Endothelial cell of umbilical vein (primary cell): ENCODE measurements at regions not wholly inside any gene's neighbourhood (a gene's known extent, or its start where the extent isn't known, plus 50 kb on each side); places are given as distances from the start of the nearest gene placed in this dataset.

Experiments used
- BruUV-seq: library from RNA; stranded (reverse); fragments of 400-500 nt; replicated peaks from 2 replicates; lab custom pipeline; 2021; lab: Mats Ljungman, UMichigan
- CTCF ChIA-PET: fragments of 300-600, 350-600 bp; sonication (Branson Sonifier 250); formaldehyde crosslinking; loops from one replicate; lab custom pipeline; 2021; ENCODE audit warnings: antibody characterized with exemption, inconsistent platforms; lab: Charles Lee
- POLR2A ChIA-PET: fragments of 300-600, 350-600 bp; sonication (Branson Sonifier 250); formaldehyde crosslinking; loops from one replicate; lab custom pipeline; 2021; ENCODE audit warnings: antibody characterized with exemption, inconsistent platforms; lab: Charles Lee
- DNase-seq: peaks from one replicate; pipeline ENCODE4 v3.0.0-alpha.2; 2011; ENCODE audit warnings: low read depth, low spot score
- FAIRE-seq: peaks from 2 replicates; lab custom pipeline; 2011; peaks lifted over from hg19 to GRCh38; lab: Jason Lieb, UNC
- H2AFZ ChIP-seq: 2 replicates; pipeline ENCODE4 v1.6.0; 2012; ENCODE audit warnings: low read depth, low read length, control low read depth, inconsistent platforms
- H3K27ac ChIP-seq: 2 replicates; pipeline ENCODE4 v1.5.1; 2011; ENCODE audit warnings: low read depth, mild to moderate bottlenecking, control low read depth, low read length, moderate library complexity; ENCODE audit not compliant: insufficient read depth
- H3K27me3 ChIP-seq, 2 experiments: 2 replicates each; pipeline versions ENCODE4 v1.6.0 to v1.6.1; 2011; ENCODE audit warnings: low read length in 2 of 2, mixed read lengths in 1 of 2; ENCODE audit not compliant: control insufficient read depth in 2 of 2, insufficient read depth in 2 of 2
- H3K36me3 ChIP-seq, 2 experiments: 2 replicates in 1 of 2; 3 replicates in 1 of 2; pipeline ENCODE4 v1.5.1; 2011; ENCODE audit warnings: low read length in 2 of 2, mild to moderate bottlenecking in 1 of 2, moderate library complexity in 1 of 2; ENCODE audit not compliant: control insufficient read depth in 2 of 2, insufficient read depth in 2 of 2; ENCODE audit errors: extremely low read depth in 1 of 2
- H3K4me1 ChIP-seq: 3 replicates; pipeline ENCODE4 v1.5.1; 2011; ENCODE audit warnings: mild to moderate bottlenecking, low read length; ENCODE audit not compliant: control insufficient read depth, insufficient read depth; ENCODE audit errors: extremely low read depth
- H3K4me2 ChIP-seq: 2 replicates; pipeline ENCODE4 v1.6.1; 2011; ENCODE audit warnings: low read length, control low read depth, mixed read lengths; ENCODE audit not compliant: insufficient read depth
- H3K4me3 ChIP-seq, 3 experiments: fragments of 200-600 bp in 1 of 3; sonication (generic), shearing (Covaris generic) in 1 of 3; replicated peaks in 1 of 3; 2 replicates each; pipeline ENCODE4 v1.5.1; 2011 to 2016; ENCODE audit warnings: control low read depth in 3 of 3, low read length in 3 of 3, mild to moderate bottlenecking in 2 of 3, inconsistent platforms in 1 of 3, low read depth in 1 of 3, moderate library complexity in 1 of 3; ENCODE audit not compliant: insufficient read depth in 1 of 3
- H3K79me2 ChIP-seq: 2 replicates; pipeline ENCODE4 v1.6.0; 2012; ENCODE audit warnings: low read length, inconsistent platforms; ENCODE audit not compliant: control insufficient read depth, insufficient read depth
- H3K9ac ChIP-seq: replicated peaks from 2 replicates; pipeline ENCODE3; 2011; ENCODE audit warnings: low read length, control low read depth; ENCODE audit not compliant: insufficient read depth; ENCODE audit errors: extremely low read depth
- H3K9me1 ChIP-seq: replicated peaks from 3 replicates; pipeline ENCODE4 v1.6.0; 2011; ENCODE audit warnings: mild to moderate bottlenecking, low read length; ENCODE audit not compliant: control insufficient read depth, insufficient read depth; ENCODE audit errors: extremely low read depth
- H3K9me3 ChIP-seq: replicated peaks from 2 replicates; pipeline ENCODE4 v1.5.1; 2012; ENCODE audit warnings: low read length, inconsistent platforms; ENCODE audit not compliant: control insufficient read depth, insufficient read depth
- H4K20me1 ChIP-seq: replicated peaks from 2 replicates; pipeline ENCODE3; 2011; ENCODE audit warnings: mild to moderate bottlenecking, low read length; ENCODE audit not compliant: control insufficient read depth, insufficient read depth; ENCODE audit errors: extremely low read depth
- EZH2 ChIP-seq: IDR thresholded peaks from 2 replicates; pipeline ENCODE4 v1.6.1; 2012; ENCODE audit warnings: borderline replicate concordance, low read depth, mild to moderate bottlenecking, moderate library complexity, low read length, inconsistent platforms; ENCODE audit not compliant: severe bottlenecking
- FOS ChIP-seq: IDR thresholded peaks from 2 replicates; pipeline ENCODE4 v1.6.1; 2011; ENCODE audit warnings: mild to moderate bottlenecking, low read length, moderate library complexity, borderline replicate concordance; ENCODE audit not compliant: insufficient read depth
- JUN ChIP-seq: IDR thresholded peaks from 2 replicates; pipeline ENCODE4 v1.6.1; 2011; ENCODE audit warnings: borderline replicate concordance, low read depth; ENCODE audit not compliant: insufficient read length, insufficient read depth
- MAX ChIP-seq: IDR thresholded peaks from 2 replicates; pipeline ENCODE4 v1.6.1; 2011; ENCODE audit not compliant: insufficient read depth, insufficient read length
- MYC ChIP-seq: IDR thresholded peaks from one replicate; pipeline ENCODE4 v1.6.1; 2011; ENCODE audit warnings: mild to moderate bottlenecking, low read depth, low read length
- POLR2A ChIP-seq: IDR thresholded peaks from 2 replicates; pipeline ENCODE4 v1.6.1; 2012; ENCODE audit warnings: low read depth, mild to moderate bottlenecking, control low read depth, low read length
- POLR2AphosphoS5 ChIP-seq: IDR thresholded peaks from 2 replicates; pipeline ENCODE4 v1.6.1; 2012; ENCODE audit warnings: low read depth, mild to moderate bottlenecking, control low read depth, low read length, moderate library complexity; ENCODE audit not compliant: insufficient read depth
- dilution Hi-C: fragments of 300-500 bp; cut with MboI; formaldehyde crosslinking; loops from one replicate; pipeline ENCODE4 v1.15.0; 2019; ENCODE audit warnings: low sequenced_read_pairs; ENCODE audit not compliant: extremely low pct_ligation_motif_present
- intact Hi-C: fragments of 100-400 bp; cut with micrococcal nuclease; formaldehyde crosslinking; loops from one replicate; pipeline ENCODE4 v1.10.0; 2022
- TF ChIP-seq, protein P1 (sequence below), 2 donors: IDR thresholded peaks; 1 replicate in 1 of 2; 2 replicates in 1 of 2; pipeline ENCODE4 v1.5.1; 2011; ENCODE audit warnings: low read length in 2 of 2, mild to moderate bottlenecking in 2 of 2, moderate library complexity in 2 of 2, control low read depth in 1 of 2, inconsistent platforms in 1 of 2, low read depth in 1 of 2; ENCODE audit not compliant: insufficient read depth in 1 of 2; ENCODE audit errors: extremely low read depth in 1 of 2

DNA sequence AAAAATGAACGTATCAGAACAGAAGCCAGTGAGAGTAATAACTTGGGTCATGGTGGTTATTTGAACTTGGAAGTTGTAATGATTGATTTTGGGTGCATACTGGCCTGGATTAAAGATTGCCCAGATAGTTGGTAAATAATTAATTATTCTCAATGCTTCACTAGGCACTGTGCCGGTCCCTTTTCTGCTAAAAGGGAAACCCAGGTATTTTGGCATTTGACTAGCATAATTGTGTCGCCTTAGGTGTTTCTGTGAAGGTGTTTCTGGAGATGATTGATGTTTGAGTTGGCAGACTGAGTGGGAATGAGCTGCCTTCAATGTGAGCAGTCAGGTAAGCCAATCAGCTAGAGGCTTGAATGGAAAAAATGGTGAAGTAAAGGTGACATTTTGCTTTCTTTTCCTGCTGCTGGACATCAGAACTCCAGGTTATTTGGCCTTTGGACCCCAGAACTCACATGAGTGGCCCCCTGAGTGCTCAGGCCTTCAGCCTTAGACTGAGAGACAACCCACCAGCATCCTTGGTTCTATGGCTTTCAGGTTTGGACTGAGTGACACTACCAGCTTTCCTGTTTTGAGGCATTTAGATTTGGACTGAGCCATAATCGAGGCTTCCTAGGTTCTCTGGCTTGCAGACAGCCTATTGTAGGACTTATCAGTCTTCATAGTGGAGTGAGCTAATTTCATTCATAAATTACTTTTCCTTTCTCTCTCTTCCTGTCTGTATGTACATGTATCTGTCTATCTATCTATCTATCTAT lies 120.7 kb upstream of the PAPPA start:
- ChIA-PET POLR2A (no interaction called here), CTCF (no interaction called here)
- H2AFZ ChIP-seq, result no peak overlapping the region
- no peak overlapping the region for H3K4me2 ChIP-seq
- no peak overlapping the region for H3K27ac ChIP-seq
- H3K9me1 ChIP-seq, result no peaks in the 10 kb centered on the region
- no TSS peak for BruUV-seq
- intact Hi-C loops, result no loop called here
- no peak overlapping the region for H3K4me3 ChIP-seq
- FAIRE-seq, result no peak
- H3K36me3 ChIP-seq, result no peaks in the 10 kb centered on the region
- TF ChIP-seq JUN (no peak), EZH2 (no peak), MAX (no peak), FOS (no peak), POLR2A (no peak), POLR2AphosphoS5 (no peak), MYC (no peak)
- TF ChIP-seq, protein P1, sequence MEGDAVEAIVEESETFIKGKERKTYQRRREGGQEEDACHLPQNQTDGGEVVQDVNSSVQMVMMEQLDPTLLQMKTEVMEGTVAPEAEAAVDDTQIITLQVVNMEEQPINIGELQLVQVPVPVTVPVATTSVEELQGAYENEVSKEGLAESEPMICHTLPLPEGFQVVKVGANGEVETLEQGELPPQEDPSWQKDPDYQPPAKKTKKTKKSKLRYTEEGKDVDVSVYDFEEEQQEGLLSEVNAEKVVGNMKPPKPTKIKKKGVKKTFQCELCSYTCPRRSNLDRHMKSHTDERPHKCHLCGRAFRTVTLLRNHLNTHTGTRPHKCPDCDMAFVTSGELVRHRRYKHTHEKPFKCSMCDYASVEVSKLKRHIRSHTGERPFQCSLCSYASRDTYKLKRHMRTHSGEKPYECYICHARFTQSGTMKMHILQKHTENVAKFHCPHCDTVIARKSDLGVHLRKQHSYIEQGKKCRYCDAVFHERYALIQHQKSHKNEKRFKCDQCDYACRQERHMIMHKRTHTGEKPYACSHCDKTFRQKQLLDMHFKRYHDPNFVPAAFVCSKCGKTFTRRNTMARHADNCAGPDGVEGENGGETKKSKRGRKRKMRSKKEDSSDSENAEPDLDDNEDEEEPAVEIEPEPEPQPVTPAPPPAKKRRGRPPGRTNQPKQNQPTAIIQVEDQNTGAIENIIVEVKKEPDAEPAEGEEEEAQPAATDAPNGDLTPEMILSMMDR (IDR thresholded peaks at IDR 0.05; ENCODE audit: extremely low read depth in 1 of 2, insufficient read depth in 1 of 2, low read depth in 1 of 2, low read length in 2 of 2), result no peak
- no peaks in the 10 kb centered on the region for H3K4me1 ChIP-seq
- peaks cover 2% of the 10 kb centered on the region for H3K9me3 ChIP-seq
- no peaks in the 10 kb centered on the region for H3K27me3 ChIP-seq
- dilution Hi-C loops, result no loop called here
- no peak overlapping the region for H3K9ac ChIP-seq
- no peak for DNase-seq
- H4K20me1 ChIP-seq, result no peaks in the 10 kb centered on the region
- H3K79me2 ChIP-seq, result no peaks in the 10 kb centered on the region
